Panc1 (cell line): ENCODE measurements at regions not wholly inside any gene's neighbourhood (a gene's known extent, or its start where the extent isn't known, plus 50 kb on each side); places are given as distances from the start of the nearest gene placed in this dataset.

ENCODE experiments used
- ATAC-seq: fragments of 200-7000 bp; cut with Tn5 transposase; 2 replicates; pipeline ENCODE4 v1.9.1; 2020; ENCODE audit warnings: mild to moderate bottlenecking, moderate library complexity
- BruUV-seq: library from RNA; stranded (reverse); fragments of 400-500 nt; replicated peaks from 2 replicates; lab custom pipeline; 2021; lab: Mats Ljungman, UMichigan
- CTCF ChIA-PET: fragments of 300-600 bp; sonication (Branson Sonifier 250); formaldehyde crosslinking; loops from one replicate; lab custom pipeline; 2022; ENCODE audit warnings: antibody characterized with exemption; lab: Charles Lee
- POLR2A ChIA-PET: fragments of 300-600 bp; sonication (Branson Sonifier 250); formaldehyde crosslinking; loops from one replicate; lab custom pipeline; 2022; ENCODE audit warnings: antibody characterized with exemption; lab: Charles Lee
- DNase-seq: peaks from one replicate; pipeline ENCODE4 v3.0.0-alpha.2; 2010; ENCODE audit warnings: low read depth, low spot score
- H3K27ac ChIP-seq: 2 replicates; pipeline ENCODE4 v1.5.1; 2011; ENCODE audit warnings: mild to moderate bottlenecking, low read length, inconsistent platforms
- H3K27me3 ChIP-seq: fragments of 200-500 bp; sonication (Bioruptor generic); 2 replicates; pipeline ENCODE4 v1.6.0; 2014; ENCODE audit warnings: low read length, inconsistent platforms; ENCODE audit not compliant: control insufficient read depth, insufficient read depth
- H3K36me3 ChIP-seq: fragments of 200-500 bp; sonication (Bioruptor generic); 2 replicates; pipeline ENCODE4 v1.5.1; 2014; ENCODE audit warnings: inconsistent platforms, mild to moderate bottlenecking, low read length, moderate library complexity; ENCODE audit not compliant: control insufficient read depth, insufficient read depth
- H3K4me1 ChIP-seq: 2 replicates; pipeline ENCODE4 v1.5.1; 2011; ENCODE audit warnings: inconsistent platforms, mild to moderate bottlenecking, low read length, moderate library complexity; ENCODE audit not compliant: control insufficient read depth, insufficient read depth
- H3K4me3 ChIP-seq, 2 experiments: 2 replicates each; pipeline ENCODE4 v1.5.1; 2011 to 2012; ENCODE audit warnings: low read depth in 2 of 2, low read length in 2 of 2, mild to moderate bottlenecking in 2 of 2, inconsistent platforms in 1 of 2, moderate library complexity in 1 of 2
- H3K9me3 ChIP-seq: fragments of 200-500 bp; sonication (Bioruptor generic); 2 replicates; pipeline ENCODE4 v1.5.1; 2014; ENCODE audit warnings: low read depth, mild to moderate bottlenecking, inconsistent platforms, low read length, moderate library complexity; ENCODE audit not compliant: control insufficient read depth, insufficient read depth
- POLR2AphosphoS5 ChIP-seq: IDR thresholded peaks from 2 replicates; pipeline ENCODE4 v1.6.1; 2012; ENCODE audit warnings: mild to moderate bottlenecking, low read depth, low read length, moderate library complexity
- SIN3A ChIP-seq: IDR thresholded peaks from 2 replicates; pipeline ENCODE4 v1.6.1; 2012; ENCODE audit warnings: low read depth, mild to moderate bottlenecking, low read length, moderate library complexity, borderline replicate concordance; ENCODE audit not compliant: insufficient read depth
- TCF7L2 ChIP-seq: IDR thresholded peaks from 2 replicates; pipeline ENCODE4 v1.6.1; 2011; ENCODE audit warnings: mild to moderate bottlenecking, low read depth, low read length, inconsistent platforms
- in situ Hi-C: cut with HindIII; loops from 2 replicates; pipeline ENCODE4 v1.10.0; 2016; ENCODE audit warnings: low sequenced_read_pairs, low pct_unique_long_range_greater_than_20kb
- intact Hi-C: fragments of 100-400 bp; cut with micrococcal nuclease; formaldehyde crosslinking; loops from one replicate; pipeline ENCODE4 v1.10.0; 2022; ENCODE audit not compliant: unreplicated experiment
- TF ChIP-seq, protein P1 (sequence below), 2 experiments: IDR thresholded peaks; 2 replicates each; pipeline ENCODE4 v1.6.1; 2011 to 2012; ENCODE audit warnings: low read depth in 2 of 2, control low read depth in 1 of 2, low read length in 1 of 2, mild to moderate bottlenecking in 1 of 2, moderate library complexity in 1 of 2; ENCODE audit not compliant: insufficient read depth in 1 of 2
- TF ChIP-seq, protein P2 (sequence below): fragments of 450-650 bp; IDR thresholded peaks from 2 replicates; pipeline ENCODE4 v1.5.1; 2017; ENCODE audit warnings: mild to moderate bottlenecking

DNA sequence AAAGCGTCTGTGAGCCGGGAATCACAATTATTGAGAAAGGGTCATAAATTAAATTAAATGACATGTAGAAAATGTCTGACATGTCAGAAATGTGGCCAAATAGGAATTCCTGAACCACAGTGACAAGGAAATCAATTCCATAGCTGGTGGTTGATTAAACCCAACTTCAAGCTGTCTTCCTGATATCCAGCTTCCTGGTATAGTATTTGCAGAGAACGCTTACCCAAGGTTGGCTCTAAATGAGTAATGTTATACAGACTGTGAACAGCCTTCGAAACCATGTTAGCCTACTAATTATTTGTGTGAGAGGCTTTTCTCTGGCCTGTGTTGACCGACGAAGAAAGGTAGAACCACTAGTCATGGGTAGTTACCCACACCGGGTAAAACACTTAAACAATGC is 347.2 kb downstream of the RFC3 start:
- Histone ChIP-seq H3K36me3 (no peaks in the 10 kb centered on the region), H3K9me3 (no peaks in the 10 kb centered on the region), H3K27me3 (no peaks in the 10 kb centered on the region), H3K4me3 (no peak overlapping the region), H3K4me1 (peaks cover 6% of the 10 kb centered on the region; the same call in 1 of the 2 replicates), H3K27ac (no peak overlapping the region)
- BruUV-seq, result no TSS peak
- in situ Hi-C loops (no loop called here), intact Hi-C loops (no loop called here)
- DNase-seq (no peak), ATAC-seq (no peak)
- ChIA-PET CTCF (no interaction called here), POLR2A (no interaction called here)
- TF ChIP-seq SIN3A (no peak), POLR2AphosphoS5 (no peak), TCF7L2 (no peak)
- TF ChIP-seq, protein P1, sequence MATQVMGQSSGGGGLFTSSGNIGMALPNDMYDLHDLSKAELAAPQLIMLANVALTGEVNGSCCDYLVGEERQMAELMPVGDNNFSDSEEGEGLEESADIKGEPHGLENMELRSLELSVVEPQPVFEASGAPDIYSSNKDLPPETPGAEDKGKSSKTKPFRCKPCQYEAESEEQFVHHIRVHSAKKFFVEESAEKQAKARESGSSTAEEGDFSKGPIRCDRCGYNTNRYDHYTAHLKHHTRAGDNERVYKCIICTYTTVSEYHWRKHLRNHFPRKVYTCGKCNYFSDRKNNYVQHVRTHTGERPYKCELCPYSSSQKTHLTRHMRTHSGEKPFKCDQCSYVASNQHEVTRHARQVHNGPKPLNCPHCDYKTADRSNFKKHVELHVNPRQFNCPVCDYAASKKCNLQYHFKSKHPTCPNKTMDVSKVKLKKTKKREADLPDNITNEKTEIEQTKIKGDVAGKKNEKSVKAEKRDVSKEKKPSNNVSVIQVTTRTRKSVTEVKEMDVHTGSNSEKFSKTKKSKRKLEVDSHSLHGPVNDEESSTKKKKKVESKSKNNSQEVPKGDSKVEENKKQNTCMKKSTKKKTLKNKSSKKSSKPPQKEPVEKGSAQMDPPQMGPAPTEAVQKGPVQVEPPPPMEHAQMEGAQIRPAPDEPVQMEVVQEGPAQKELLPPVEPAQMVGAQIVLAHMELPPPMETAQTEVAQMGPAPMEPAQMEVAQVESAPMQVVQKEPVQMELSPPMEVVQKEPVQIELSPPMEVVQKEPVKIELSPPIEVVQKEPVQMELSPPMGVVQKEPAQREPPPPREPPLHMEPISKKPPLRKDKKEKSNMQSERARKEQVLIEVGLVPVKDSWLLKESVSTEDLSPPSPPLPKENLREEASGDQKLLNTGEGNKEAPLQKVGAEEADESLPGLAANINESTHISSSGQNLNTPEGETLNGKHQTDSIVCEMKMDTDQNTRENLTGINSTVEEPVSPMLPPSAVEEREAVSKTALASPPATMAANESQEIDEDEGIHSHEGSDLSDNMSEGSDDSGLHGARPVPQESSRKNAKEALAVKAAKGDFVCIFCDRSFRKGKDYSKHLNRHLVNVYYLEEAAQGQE (IDR thresholded peaks at IDR 0.05; ENCODE audit: insufficient read depth in 1 of 2, low read depth in 2 of 2, low read length in 1 of 2), result no peak
- TF ChIP-seq, protein P2, sequence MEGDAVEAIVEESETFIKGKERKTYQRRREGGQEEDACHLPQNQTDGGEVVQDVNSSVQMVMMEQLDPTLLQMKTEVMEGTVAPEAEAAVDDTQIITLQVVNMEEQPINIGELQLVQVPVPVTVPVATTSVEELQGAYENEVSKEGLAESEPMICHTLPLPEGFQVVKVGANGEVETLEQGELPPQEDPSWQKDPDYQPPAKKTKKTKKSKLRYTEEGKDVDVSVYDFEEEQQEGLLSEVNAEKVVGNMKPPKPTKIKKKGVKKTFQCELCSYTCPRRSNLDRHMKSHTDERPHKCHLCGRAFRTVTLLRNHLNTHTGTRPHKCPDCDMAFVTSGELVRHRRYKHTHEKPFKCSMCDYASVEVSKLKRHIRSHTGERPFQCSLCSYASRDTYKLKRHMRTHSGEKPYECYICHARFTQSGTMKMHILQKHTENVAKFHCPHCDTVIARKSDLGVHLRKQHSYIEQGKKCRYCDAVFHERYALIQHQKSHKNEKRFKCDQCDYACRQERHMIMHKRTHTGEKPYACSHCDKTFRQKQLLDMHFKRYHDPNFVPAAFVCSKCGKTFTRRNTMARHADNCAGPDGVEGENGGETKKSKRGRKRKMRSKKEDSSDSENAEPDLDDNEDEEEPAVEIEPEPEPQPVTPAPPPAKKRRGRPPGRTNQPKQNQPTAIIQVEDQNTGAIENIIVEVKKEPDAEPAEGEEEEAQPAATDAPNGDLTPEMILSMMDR, result no peak

DNA sequence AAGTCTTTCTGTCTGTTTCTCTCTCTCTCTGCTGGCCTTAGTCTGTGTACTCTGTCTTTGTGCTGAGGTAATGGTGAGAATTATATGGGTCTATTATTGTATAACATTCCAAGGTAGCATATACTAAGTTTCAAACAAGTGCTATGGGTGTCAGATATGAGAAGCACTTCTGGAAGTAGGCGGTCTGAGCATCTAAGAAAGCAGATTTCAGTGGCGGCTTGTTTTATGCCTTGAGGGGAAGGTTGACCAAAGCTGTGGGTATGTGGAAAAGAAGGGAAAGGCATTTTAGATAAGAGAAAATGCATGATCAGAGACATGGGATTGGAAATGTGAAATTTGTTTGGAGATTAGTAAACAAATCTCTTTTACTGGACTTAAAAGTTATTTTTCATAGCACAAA is 348.5 kb downstream of the RFC3 start:
- in situ Hi-C loops (no loop called here), intact Hi-C loops (no loop called here)
- Histone ChIP-seq H3K4me3 (no peak overlapping the region), H3K27ac (no peak overlapping the region), H3K36me3 (no peaks in the 10 kb centered on the region), H3K4me1 (peaks cover 6% of the 10 kb centered on the region; the same call in 1 of the 2 replicates), H3K27me3 (no peaks in the 10 kb centered on the region), H3K9me3 (no peaks in the 10 kb centered on the region)
- CTCF ChIA-PET, result no interaction called here
- ATAC-seq (no peak), DNase-seq (no peak)
- TF ChIP-seq POLR2AphosphoS5, result no peak
- TF ChIP-seq, protein P1 (IDR thresholded peaks at IDR 0.05; ENCODE audit: insufficient read depth in 1 of 2, low read depth in 2 of 2, low read length in 1 of 2), result no peak
- TF ChIP-seq, protein P2, result no peak
- TF ChIP-seq TCF7L2, result no peak
- no peak for TF ChIP-seq SIN3A
- POLR2A ChIA-PET, result no interaction called here
- no TSS peak for BruUV-seq
